WI38 (cell line): ENCODE measurements at regions not wholly inside any gene's neighbourhood (a gene's known extent, or its start where the extent isn't known, plus 50 kb on each side); places are given as distances from the start of the nearest gene placed in this dataset.

ENCODE experiments used
- H3K4me3 ChIP-seq: 2 replicates; pipeline ENCODE4 v1.5.1; 2011; ENCODE audit warnings: low read depth, mild to moderate bottlenecking, control low read depth, low read length
- TF ChIP-seq, protein P1 (sequence below): IDR thresholded peaks from 2 replicates; pipeline ENCODE4 v1.5.1; 2012; ENCODE audit warnings: low read depth, mild to moderate bottlenecking, control low read depth, low read length

DNA sequence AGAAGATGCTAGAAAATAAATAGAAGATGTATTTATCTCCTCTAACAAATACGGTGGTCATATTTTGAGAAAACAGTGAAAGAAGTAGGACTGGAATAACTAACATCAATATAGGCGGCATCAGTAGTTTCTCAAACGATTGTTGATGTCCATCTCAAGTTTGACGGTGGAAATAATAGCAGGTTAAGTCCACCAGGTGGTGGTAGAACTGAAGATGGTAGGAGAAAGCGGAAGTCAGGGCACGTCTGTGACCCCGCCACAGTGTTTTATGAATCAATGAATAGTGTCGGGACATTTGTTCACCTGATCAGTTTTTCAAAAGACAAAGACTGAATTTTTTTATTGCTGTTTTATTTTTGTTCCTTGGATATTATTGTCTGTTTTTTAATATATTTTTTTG lies 706.4 kb upstream of the SLC10A2 start:
- no peak overlapping the region for H3K4me3 ChIP-seq
- TF ChIP-seq, protein P1, sequence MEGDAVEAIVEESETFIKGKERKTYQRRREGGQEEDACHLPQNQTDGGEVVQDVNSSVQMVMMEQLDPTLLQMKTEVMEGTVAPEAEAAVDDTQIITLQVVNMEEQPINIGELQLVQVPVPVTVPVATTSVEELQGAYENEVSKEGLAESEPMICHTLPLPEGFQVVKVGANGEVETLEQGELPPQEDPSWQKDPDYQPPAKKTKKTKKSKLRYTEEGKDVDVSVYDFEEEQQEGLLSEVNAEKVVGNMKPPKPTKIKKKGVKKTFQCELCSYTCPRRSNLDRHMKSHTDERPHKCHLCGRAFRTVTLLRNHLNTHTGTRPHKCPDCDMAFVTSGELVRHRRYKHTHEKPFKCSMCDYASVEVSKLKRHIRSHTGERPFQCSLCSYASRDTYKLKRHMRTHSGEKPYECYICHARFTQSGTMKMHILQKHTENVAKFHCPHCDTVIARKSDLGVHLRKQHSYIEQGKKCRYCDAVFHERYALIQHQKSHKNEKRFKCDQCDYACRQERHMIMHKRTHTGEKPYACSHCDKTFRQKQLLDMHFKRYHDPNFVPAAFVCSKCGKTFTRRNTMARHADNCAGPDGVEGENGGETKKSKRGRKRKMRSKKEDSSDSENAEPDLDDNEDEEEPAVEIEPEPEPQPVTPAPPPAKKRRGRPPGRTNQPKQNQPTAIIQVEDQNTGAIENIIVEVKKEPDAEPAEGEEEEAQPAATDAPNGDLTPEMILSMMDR, result no peak

DNA sequence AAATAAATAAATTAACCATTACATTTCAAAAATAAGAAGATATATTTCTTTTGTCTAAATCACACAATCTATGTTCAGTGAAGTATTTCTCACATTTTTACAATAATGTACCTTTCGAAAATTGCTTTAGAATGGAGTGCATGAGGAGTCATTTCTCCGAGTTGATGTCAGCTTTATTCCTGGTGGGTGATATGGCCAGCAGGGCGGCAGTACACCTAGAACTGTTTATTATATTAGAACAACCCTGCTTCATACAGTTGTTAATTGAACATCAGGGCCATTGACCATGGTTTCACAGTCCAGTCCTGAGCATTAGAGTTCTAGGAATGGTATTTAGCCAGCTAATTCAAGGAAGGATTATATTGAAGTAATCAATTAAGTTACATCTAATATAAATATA lies 696.3 kb upstream of the SLC10A2 start:
- TF ChIP-seq, protein P1, result no peak
- H3K4me3 ChIP-seq, result no peak overlapping the region

- TF ChIP-seq, protein P1, result no peak
- H3K4me3 ChIP-seq, result no peak overlapping the region
Measured at GRCh38 chr13:103759361-103759760, 693.1 kb upstream of the SLC10A2 start.

DNA sequence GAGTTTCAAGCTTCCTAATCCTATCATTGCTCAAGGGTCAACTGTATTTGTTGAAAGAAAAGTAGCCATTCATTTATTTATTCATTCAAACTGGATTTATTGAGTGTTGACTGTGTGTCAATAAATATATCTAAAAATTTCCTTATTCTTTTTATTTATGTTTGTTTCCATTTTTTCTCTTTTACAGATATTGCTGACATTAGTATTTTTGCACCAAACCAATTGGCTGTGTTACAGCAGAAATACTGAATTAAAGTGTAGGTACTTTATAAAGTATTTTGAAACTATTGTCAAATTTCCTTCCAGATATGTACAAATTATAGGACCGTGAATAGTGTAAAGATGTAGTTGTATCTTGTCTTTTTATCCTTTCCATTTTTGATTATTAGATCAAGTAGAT lies 692.0 kb upstream of the SLC10A2 start:
- TF ChIP-seq, protein P1, result no peak
- H3K4me3 ChIP-seq, result no peak overlapping the region

- TF ChIP-seq, protein P1, result no peak
- H3K4me3 ChIP-seq, result no peak overlapping the region
Measured at GRCh38 chr13:103757361-103757760, 691.1 kb upstream of the SLC10A2 start.

DNA sequence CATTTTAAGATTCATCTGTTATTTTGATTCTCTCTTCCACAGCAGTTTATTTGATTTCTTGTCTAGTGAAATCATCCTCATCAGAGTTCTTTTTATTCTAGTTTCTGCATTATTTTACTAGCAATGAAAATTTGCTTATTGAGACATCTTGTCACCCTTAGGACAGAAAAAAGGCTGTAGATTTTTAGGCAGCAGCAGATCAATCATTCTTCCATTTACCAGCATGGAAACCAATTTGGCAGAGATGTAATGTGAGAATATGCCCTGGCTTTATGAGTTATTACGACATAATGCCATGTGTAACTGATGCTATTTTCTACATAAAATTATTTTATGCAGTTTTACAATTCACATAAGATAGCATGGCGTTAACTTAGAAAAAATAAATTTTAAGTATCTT lies 688.6 kb upstream of the SLC10A2 start:
- TF ChIP-seq, protein P1, result no peak
- no peak overlapping the region for H3K4me3 ChIP-seq

GRCh38 chr13:103734837-103735236 lies 668.6 kb upstream of the SLC10A2 start:
- H3K4me3 ChIP-seq, result no peak overlapping the region
- TF ChIP-seq, protein P1, result no peak
